PFSK-1 (cell line): ENCODE measurements at regions not wholly inside any gene's neighbourhood (a gene's known extent, or its start where the extent isn't known, plus 50 kb on each side); places are given as distances from the start of the nearest gene placed in this dataset.

Experiments used
- POLR2AphosphoS5 ChIP-seq: IDR thresholded peaks from 2 replicates; pipeline ENCODE4 v1.6.1; 2012; ENCODE audit warnings: low read depth, mild to moderate bottlenecking, control low read depth, low read length, moderate library complexity
- REST ChIP-seq, 2 experiments: IDR thresholded peaks; 2 replicates each; pipeline versions ENCODE4 v1.6.1 to v1.8.0; 2011 to 2012; ENCODE audit warnings: low read depth in 2 of 2, low read length in 2 of 2, control low read depth in 1 of 2, inconsistent platforms in 1 of 2, mild to moderate bottlenecking in 1 of 2, moderate library complexity in 1 of 2; ENCODE audit not compliant: insufficient read depth in 1 of 2
- SIN3A ChIP-seq: IDR thresholded peaks from 2 replicates; pipeline ENCODE4 v1.6.1; 2012; ENCODE audit warnings: mild to moderate bottlenecking, low read length, moderate library complexity, borderline replicate concordance; ENCODE audit not compliant: insufficient read depth

- TF ChIP-seq POLR2AphosphoS5 (no peak), REST (IDR thresholded peaks at IDR 0.05; ENCODE audit: insufficient read depth in 1 of 2, low read depth in 2 of 2, low read length in 2 of 2) (no peak), SIN3A (no peak)
Observed at GRCh38 chr2:129906861-129907235, 72.6 kb upstream of the RAB6C start.
